Esophagus squamous epithelium (tissue), 5 donors: ENCODE measurements at regions not wholly inside any gene's neighbourhood (a gene's known extent, or its start where the extent isn't known, plus 50 kb on each side); places are given as distances from the start of the nearest gene placed in this dataset.
"Not testable (repeated sequence)": the region's sequence is repeated elsewhere in the genome, so short reads cannot be mapped to it uniquely, and the experiment has no call there.

Experiments used
- DNase-seq: peaks from one replicate; lab custom pipeline; 2025; lab: John Stamatoyannopoulos, UW
- H3K27ac ChIP-seq, 4 donors: fragments of 200-600 bp; sonication (generic); one replicate each; pipeline ENCODE4 v1.5.1; 2016 to 2019; ENCODE audit warnings: mild to moderate bottlenecking in 1 of 4
- H3K27me3 ChIP-seq, 4 donors: fragments of 200-600 bp; sonication (generic); 1 replicate in 3 of 4; 2 replicates in 1 of 4; pipeline versions ENCODE4 v1.5.1 to v1.6.0; 2017 to 2021; ENCODE audit warnings: antibody characterized with exemption in 1 of 4
- H3K36me3 ChIP-seq, 3 donors: fragments of 200-600 bp; sonication (generic); one replicate each; pipeline ENCODE4 v1.5.1; 2016 to 2019
- H3K4me1 ChIP-seq, 3 donors: fragments of 200-600 bp; sonication (generic); one replicate each; pipeline ENCODE4 v1.5.1; 2017 to 2019
- H3K4me3 ChIP-seq, 4 donors: fragments of 200-600 bp; sonication (generic); 1 replicate in 3 of 4; 2 replicates in 1 of 4; pipeline ENCODE4 v1.5.1; 2016 to 2019; ENCODE audit warnings: mild to moderate bottlenecking in 2 of 4, moderate library complexity in 1 of 4
- H3K9me3 ChIP-seq, 3 donors: fragments of 200-600 bp; sonication (generic); one replicate each; pipeline ENCODE4 v1.5.1; 2016 to 2019
- CTCF ChIP-seq, 6 experiments: fragments of 450-650 bp in 4 of 6; fragments of 200-600 bp in 2 of 6; sonication (generic) in 2 of 6; IDR thresholded peaks; one replicate each; pipeline ENCODE4 v1.5.1; 2016 to 2019; ENCODE audit warnings: antibody characterized with exemption in 6 of 6, mild to moderate bottlenecking in 4 of 6, moderate library complexity in 4 of 6
- POLR2A ChIP-seq, 4 donors: fragments of 450-650 bp; IDR thresholded peaks; one replicate each; pipeline ENCODE4 v1.6.1; 2017; ENCODE audit warnings: antibody characterized with exemption in 4 of 4, mild to moderate bottlenecking in 4 of 4, moderate library complexity in 3 of 4
- WGBS, 2 donors: methylation state at CpG; one replicate each; pipeline ENCODE4 v1.1.5; 2018; 5-methylcytosine and 5-hydroxymethylcytosine counted together
- intact Hi-C: fragments of 100-400 bp; cut with DNase I; formaldehyde crosslinking; loops from one replicate; pipeline ENCODE4 v1.15.0; 2022
- donor health status: DM: yes; HTN: yes; CAD: no.

- no peaks in the 10 kb centered on the region for H3K36me3 ChIP-seq
- H3K27ac ChIP-seq = no peak overlapping the region
- no peaks in the 10 kb centered on the region for H3K4me1 ChIP-seq
- intact Hi-C loops = no loop called here
- H3K4me3 ChIP-seq = no peak overlapping the region
- TF ChIP-seq CTCF (IDR thresholded peaks at IDR 0.05) (no peak), POLR2A (IDR thresholded peaks at IDR 0.05) (no peak)
- WGBS, 2 donors = 67 to 88% methylated on average over 1 of the region's 1 CpG
- H3K9me3 ChIP-seq = no peaks in the 10 kb centered on the region
- H3K27me3 ChIP-seq = no peaks in the 10 kb centered on the region
- DNase-seq = no peak
Observed at GRCh38 chr2:195105581-195105980, 551.4 kb upstream of the SLC39A10 start.

GRCh38 chr2:195094330-195094729, 562.7 kb upstream of the SLC39A10 start:
- Histone ChIP-seq H3K4me3 (no peak overlapping the region), H3K36me3 (no peaks in the 10 kb centered on the region), H3K4me1 (no peaks in the 10 kb centered on the region), H3K9me3 (no peaks in the 10 kb centered on the region), H3K27ac (no peak overlapping the region), H3K27me3 (no peaks in the 10 kb centered on the region)
- no peak for DNase-seq
- TF ChIP-seq POLR2A (IDR thresholded peaks at IDR 0.05) = no peak
- no peak for TF ChIP-seq CTCF (IDR thresholded peaks at IDR 0.05)
- intact Hi-C loops = no loop called here
- 39 to 54% methylated on average over 2 of the region's 2 CpGs for WGBS, 2 donors

GRCh38 chr2:195092341-195092740, 564.7 kb upstream of the SLC39A10 start:
- no peak overlapping the region for H3K27ac ChIP-seq
- H3K9me3 ChIP-seq = no peaks in the 10 kb centered on the region
- no peak for DNase-seq
- intact Hi-C loops = no loop called here
- H3K4me3 ChIP-seq = no peak overlapping the region
- H3K4me1 ChIP-seq = no peaks in the 10 kb centered on the region
- no peaks in the 10 kb centered on the region for H3K27me3 ChIP-seq
- no peaks in the 10 kb centered on the region for H3K36me3 ChIP-seq
- no peak for TF ChIP-seq POLR2A (IDR thresholded peaks at IDR 0.05)
- no peak for TF ChIP-seq CTCF (IDR thresholded peaks at IDR 0.05)

GRCh38 chr2:195072806-195073205, 584.2 kb upstream of the SLC39A10 start:
- H3K4me3 ChIP-seq, H3K27ac ChIP-seq, DNase-seq, H3K36me3 ChIP-seq, intact Hi-C loops, H3K27me3 ChIP-seq, H3K9me3 ChIP-seq, H3K4me1 ChIP-seq: not testable (repeated sequence)
- 27% methylated on average over 2 of the region's 13 CpGs; no CpG with 5 or more reads in 1 of the 2 donors for WGBS, 2 donors

GRCh38 chr2:195057001-195057400, 600.0 kb upstream of the SLC39A10 start:
- Histone ChIP-seq H3K4me3 (no peak overlapping the region), H3K27ac (no peak overlapping the region), H3K36me3 (no peaks in the 10 kb centered on the region), H3K27me3 (no peaks in the 10 kb centered on the region), H3K4me1 (no peaks in the 10 kb centered on the region), H3K9me3 (no peaks in the 10 kb centered on the region)
- no peak for DNase-seq
- 70 to 75% methylated on average over 2 of the region's 2 CpGs for WGBS, 2 donors
- TF ChIP-seq CTCF (IDR thresholded peaks at IDR 0.05) = no peak
- TF ChIP-seq POLR2A (IDR thresholded peaks at IDR 0.05) = no peak
- intact Hi-C loops = no loop called here

GRCh38 chr2:195055996-195056395, 601.0 kb upstream of the SLC39A10 start:
- 73 to 83% methylated on average over 2 of the region's 2 CpGs for WGBS, 2 donors
- H3K4me3 ChIP-seq = no peak overlapping the region
- no peak for DNase-seq
- TF ChIP-seq CTCF (IDR thresholded peaks at IDR 0.05) (no peak), POLR2A (IDR thresholded peaks at IDR 0.05) (no peak)
- H3K9me3 ChIP-seq = no peaks in the 10 kb centered on the region
- H3K4me1 ChIP-seq = no peaks in the 10 kb centered on the region
- intact Hi-C loops = no loop called here
- H3K27me3 ChIP-seq = no peaks in the 10 kb centered on the region
- no peak overlapping the region for H3K27ac ChIP-seq
- no peaks in the 10 kb centered on the region for H3K36me3 ChIP-seq
